ENCODE measurements at regions not wholly inside any gene's neighbourhood (a gene's known extent, or its start where the extent isn't known, plus 50 kb on each side); places are given as distances from the start of the nearest gene placed in this dataset.

- Histone ChIP-seq H3K4me3 (ENCODE audit: low read depth, low read length, poor library complexity, severe bottlenecking) (no peak overlapping the region), H3K79me2 (ENCODE audit: insufficient read depth, low read length) (no peaks in the 10 kb centered on the region), H3K9me2 (ENCODE audit: low read depth, low read length) (no peaks in the 10 kb centered on the region), H4K20me1 (ENCODE audit: insufficient read depth, low read length) (no peaks in the 10 kb centered on the region), H3K9ac (ENCODE audit: low read length) (no peak overlapping the region), H3K4me2 (ENCODE audit: low read length) (no peak overlapping the region), H3F3A (ENCODE audit: insufficient read depth, low read length) (no peaks in the 10 kb centered on the region), H3K36me3 (ENCODE audit: insufficient read depth, low read length) (no peaks in the 10 kb centered on the region), H3K9me3 (ENCODE audit: low read length) (no peaks in the 10 kb centered on the region; the same call in 1 of the 2 replicates), H2AFZ (ENCODE audit: low read length) (no peak overlapping the region), H3K27me3 (ENCODE audit: insufficient read depth, low read length) (no peaks in the 10 kb centered on the region), H3K4me1 (ENCODE audit: insufficient read depth, low read length, severe bottlenecking) (peaks cover 7% of the 10 kb centered on the region), H3K27ac (ENCODE audit: low read depth, low read length, poor library complexity, severe bottlenecking) (no peak overlapping the region)
- TF ChIP-seq EZH2 (IDR thresholded peaks at IDR 0.05; ENCODE audit: borderline replicate concordance, low read length) (no peak), CTCF (IDR thresholded peaks at IDR 0.05; ENCODE audit: low read length) (no peak)
These were observed 239.6 kb upstream of the B3GALT2 start for GRCh38 chr1:193426061-193426460.

- Histone ChIP-seq H2AFZ (ENCODE audit: low read length) (no peak overlapping the region), H3K4me1 (ENCODE audit: insufficient read depth, low read length, severe bottlenecking) (peaks cover 25% of the 10 kb centered on the region), H3K36me3 (ENCODE audit: insufficient read depth, low read length) (no peaks in the 10 kb centered on the region), H3K27ac (ENCODE audit: low read depth, low read length, poor library complexity, severe bottlenecking) (no peak overlapping the region), H3K9me2 (ENCODE audit: low read depth, low read length) (no peaks in the 10 kb centered on the region), H3F3A (ENCODE audit: insufficient read depth, low read length) (no peaks in the 10 kb centered on the region), H4K20me1 (ENCODE audit: insufficient read depth, low read length) (no peaks in the 10 kb centered on the region), H3K27me3 (ENCODE audit: insufficient read depth, low read length) (no peaks in the 10 kb centered on the region), H3K4me2 (ENCODE audit: low read length) (no peak overlapping the region), H3K4me3 (ENCODE audit: low read depth, low read length, poor library complexity, severe bottlenecking) (no peak overlapping the region), H3K79me2 (ENCODE audit: insufficient read depth, low read length) (no peaks in the 10 kb centered on the region), H3K9ac (ENCODE audit: low read length) (no peak overlapping the region), H3K9me3 (ENCODE audit: low read length) (no peaks in the 10 kb centered on the region)
- TF ChIP-seq EZH2 (IDR thresholded peaks at IDR 0.05; ENCODE audit: borderline replicate concordance, low read length) (no peak), CTCF (IDR thresholded peaks at IDR 0.05; ENCODE audit: low read length) (no peak)
These were observed 235.1 kb upstream of the B3GALT2 start for GRCh38 chr1:193421487-193421886.

GRCh38 chr1:193419295-193419694 lies 232.9 kb upstream of the B3GALT2 start:
- peaks cover 35% of the 10 kb centered on the region for H3K4me1 ChIP-seq (ENCODE audit: insufficient read depth, low read length, severe bottlenecking)
- H4K20me1 ChIP-seq (ENCODE audit: insufficient read depth, low read length): no peaks in the 10 kb centered on the region
- no peak overlapping the region for H3K4me3 ChIP-seq (ENCODE audit: low read depth, low read length, poor library complexity, severe bottlenecking)
- H2AFZ ChIP-seq (ENCODE audit: low read length): 0 out of 2 replicates have a peak overlapping the region, but pooled peaks have one; percentile 44
- H3K9ac ChIP-seq (ENCODE audit: low read length): no peak overlapping the region
- H3F3A ChIP-seq (ENCODE audit: insufficient read depth, low read length): no peaks in the 10 kb centered on the region
- H3K4me2 ChIP-seq (ENCODE audit: low read length): no peak overlapping the region
- no peaks in the 10 kb centered on the region for H3K27me3 ChIP-seq (ENCODE audit: insufficient read depth, low read length)
- no peaks in the 10 kb centered on the region for H3K36me3 ChIP-seq (ENCODE audit: insufficient read depth, low read length)
- no peaks in the 10 kb centered on the region for H3K9me2 ChIP-seq (ENCODE audit: low read depth, low read length)
- no peak for TF ChIP-seq CTCF (IDR thresholded peaks at IDR 0.05; ENCODE audit: low read length)
- no peaks in the 10 kb centered on the region for H3K9me3 ChIP-seq (ENCODE audit: low read length)
- no peaks in the 10 kb centered on the region for H3K79me2 ChIP-seq (ENCODE audit: insufficient read depth, low read length)
- no peak overlapping the region for H3K27ac ChIP-seq (ENCODE audit: low read depth, low read length, poor library complexity, severe bottlenecking)
